HEK293T (cell line): ENCODE measurements at regions not wholly inside any gene's neighbourhood (a gene's known extent, or its start where the extent isn't known, plus 50 kb on each side); places are given as distances from the start of the nearest gene placed in this dataset.

Experiments
- CTCF ChIA-PET: fragments of 350-600 bp; formaldehyde crosslinking; extraction: SDS; loops from one replicate; lab custom pipeline; 2021; ENCODE audit warnings: antibody characterized with exemption, inconsistent platforms; lab: Yijun Ruan, JAX
- POLR2A ChIA-PET: fragments of 350-600 bp; formaldehyde crosslinking; extraction: SDS; loops from one replicate; lab custom pipeline; 2020; ENCODE audit warnings: antibody characterized with exemption, inconsistent platforms; lab: Yijun Ruan, JAX
- DNase-seq: peaks from one replicate; pipeline ENCODE4 v3.0.0; 2012; ENCODE audit warnings: mixed read lengths; ENCODE audit errors: extremely low spot score
- ARNT ChIP-seq: fragments of 450-650 bp; IDR thresholded peaks from 2 replicates; pipeline ENCODE4 v1.6.1; 2017; ENCODE audit warnings: mild to moderate bottlenecking
- BHLHE40 ChIP-seq: fragments of 450-650 bp; IDR thresholded peaks from 2 replicates; pipeline ENCODE4 v1.6.1; 2016; ENCODE audit warnings: mild to moderate bottlenecking, moderate library complexity, borderline replicate concordance
- CTBP1 ChIP-seq: fragments of 450-650 bp; IDR thresholded peaks from 2 replicates; pipeline ENCODE4 v1.6.1; 2016; ENCODE audit warnings: borderline replicate concordance
- ELF4 ChIP-seq: fragments of 450-650 bp; IDR thresholded peaks from 2 replicates; pipeline ENCODE4 v1.6.1; 2017; ENCODE audit warnings: antibody characterized with exemption
- FOXA1 ChIP-seq: fragments of 450-650 bp; IDR thresholded peaks from 2 replicates; pipeline ENCODE4 v1.6.1; 2016; ENCODE audit warnings: mild to moderate bottlenecking
- FOXK2 ChIP-seq: fragments of 450-650 bp; IDR thresholded peaks from 2 replicates; pipeline ENCODE4 v1.6.1; 2016; ENCODE audit warnings: mild to moderate bottlenecking
- FOXM1 ChIP-seq: fragments of 450-650 bp; IDR thresholded peaks from 2 replicates; pipeline ENCODE4 v1.6.1; 2017; ENCODE audit warnings: mild to moderate bottlenecking, borderline replicate concordance
- HDGF ChIP-seq: fragments of 450-650 bp; IDR thresholded peaks from 2 replicates; pipeline ENCODE4 v1.6.1; 2017; ENCODE audit warnings: antibody characterized with exemption, borderline replicate concordance
- L3MBTL2 ChIP-seq: fragments of 450-650 bp; conservative IDR thresholded peaks from 2 replicates; pipeline ENCODE4 v1.6.1; 2016; ENCODE audit warnings: mild to moderate bottlenecking
- LEF1 ChIP-seq: fragments of 450-650 bp; IDR thresholded peaks from 2 replicates; pipeline ENCODE4 v1.6.1; 2017; ENCODE audit warnings: mild to moderate bottlenecking, borderline replicate concordance
- NFRKB ChIP-seq: fragments of 450-650 bp; IDR thresholded peaks from 2 replicates; pipeline ENCODE4 v1.6.1; 2016; ENCODE audit warnings: mild to moderate bottlenecking, moderate library complexity
- PKNOX1 ChIP-seq: fragments of 450-650 bp; IDR thresholded peaks from 2 replicates; pipeline ENCODE4 v1.6.1; 2016
- SP1 ChIP-seq: fragments of 450-650 bp; IDR thresholded peaks from 2 replicates; pipeline ENCODE4 v1.6.1; 2017
- SUZ12 ChIP-seq: fragments of 450-650 bp; IDR thresholded peaks from 2 replicates; pipeline ENCODE4 v1.6.1; 2016; ENCODE audit warnings: mild to moderate bottlenecking
- TARDBP ChIP-seq: fragments of 450-650 bp; IDR thresholded peaks from 2 replicates; pipeline ENCODE4 v1.6.1; 2016
- ZNF384 ChIP-seq: fragments of 450-650 bp; IDR thresholded peaks from 2 replicates; pipeline ENCODE4 v1.6.1; 2016

- DNase-seq = no peak
- no peak for TF ChIP-seq NFRKB
- TF ChIP-seq CTBP1 = no peak
- no peak for TF ChIP-seq FOXA1
- TF ChIP-seq HDGF = no peak
- no peak for TF ChIP-seq ELF4
- no peak for TF ChIP-seq FOXK2
- no peak for TF ChIP-seq SP1
- no peak for TF ChIP-seq ARNT
- TF ChIP-seq L3MBTL2 = no peak
- no peak for TF ChIP-seq LEF1
- TF ChIP-seq TARDBP = no peak
- TF ChIP-seq ZNF384 = no peak
- no peak for TF ChIP-seq FOXM1
- TF ChIP-seq BHLHE40 = no peak
- no peak for TF ChIP-seq PKNOX1
- no peak for TF ChIP-seq SUZ12
- ChIA-PET POLR2A (no interaction called here), CTCF (no interaction called here)
Measured at GRCh38 chr6:147735924-147736323, 227.4 kb downstream of the SAMD5 start.

- CTCF ChIA-PET = no interaction called here
- POLR2A ChIA-PET = no interaction called here
- DNase-seq = no peak
- TF ChIP-seq ELF4 = no peak
- no peak for TF ChIP-seq LEF1
- TF ChIP-seq FOXK2 = no peak
- no peak for TF ChIP-seq L3MBTL2
- no peak for TF ChIP-seq FOXA1
- no peak for TF ChIP-seq BHLHE40
- no peak for TF ChIP-seq TARDBP
- no peak for TF ChIP-seq PKNOX1
- no peak for TF ChIP-seq ARNT
- no peak for TF ChIP-seq NFRKB
- no peak for TF ChIP-seq SP1
- TF ChIP-seq FOXM1 = no peak
- no peak for TF ChIP-seq CTBP1
- no peak for TF ChIP-seq ZNF384
- TF ChIP-seq SUZ12 = no peak
- TF ChIP-seq HDGF = no peak
Measured at GRCh38 chr6:147737115-147737514, 228.6 kb downstream of the SAMD5 start.

- ChIA-PET POLR2A (no interaction called here), CTCF (no interaction called here)
- DNase-seq = no peak
- TF ChIP-seq ARNT = no peak
- no peak for TF ChIP-seq FOXM1
- no peak for TF ChIP-seq SP1
- TF ChIP-seq TARDBP = no peak
- no peak for TF ChIP-seq ZNF384
- no peak for TF ChIP-seq PKNOX1
- no peak for TF ChIP-seq FOXA1
- no peak for TF ChIP-seq FOXK2
- TF ChIP-seq HDGF = no peak
- no peak for TF ChIP-seq ELF4
- no peak for TF ChIP-seq BHLHE40
- TF ChIP-seq LEF1 = no peak
- no peak for TF ChIP-seq NFRKB
- TF ChIP-seq L3MBTL2 = no peak
- TF ChIP-seq SUZ12 = no peak
- TF ChIP-seq CTBP1 = no peak
Measured at GRCh38 chr6:147738099-147738498, 229.6 kb downstream of the SAMD5 start.

- DNase-seq = no peak
- no peak for TF ChIP-seq HDGF
- no peak for TF ChIP-seq TARDBP
- no peak for TF ChIP-seq BHLHE40
- TF ChIP-seq PKNOX1 = no peak
- TF ChIP-seq FOXA1 = no peak
- no peak for TF ChIP-seq LEF1
- no peak for TF ChIP-seq ELF4
- no peak for TF ChIP-seq CTBP1
- TF ChIP-seq FOXM1 = no peak
- TF ChIP-seq NFRKB = no peak
- no peak for TF ChIP-seq ZNF384
- no peak for TF ChIP-seq L3MBTL2
- no peak for TF ChIP-seq ARNT
- TF ChIP-seq FOXK2 = no peak
- no peak for TF ChIP-seq SP1
- no peak for TF ChIP-seq SUZ12
- ChIA-PET CTCF (no interaction called here), POLR2A (no interaction called here)
Measured at GRCh38 chr6:147738516-147739162, 230.1 kb downstream of the SAMD5 start.

GRCh38 chr6:147740326-147740725, 231.8 kb downstream of the SAMD5 start:
- TF ChIP-seq CTBP1 (no peak), ELF4 (no peak), ARNT (no peak), TARDBP (no peak), SUZ12 (no peak), PKNOX1 (no peak), FOXM1 (no peak), L3MBTL2 (no peak), FOXK2 (no peak), BHLHE40 (no peak), HDGF (no peak), SP1 (no peak), FOXA1 (no peak), LEF1 (no peak), NFRKB (no peak), ZNF384 (no peak)
- ChIA-PET POLR2A (no interaction called here), CTCF (no interaction called here)
- DNase-seq = no peak
